Fibroblast of lung (primary cell): ENCODE measurements at regions not wholly inside any gene's neighbourhood (a gene's known extent, or its start where the extent isn't known, plus 50 kb on each side); places are given as distances from the start of the nearest gene placed in this dataset.

ENCODE experiments used
- DNase-seq, 2 donors: peaks; one replicate each; pipeline versions ENCODE4 v3.0.0 to v3.0.0-alpha.2; 2010; ENCODE audit warnings: low read depth in 2 of 2
- H2AFZ ChIP-seq: 2 replicates; pipeline ENCODE4 v1.5.1; 2012; ENCODE audit warnings: low read length, control low read depth, inconsistent platforms
- H3K27ac ChIP-seq: 2 replicates; pipeline ENCODE4 v1.5.1; 2011; ENCODE audit warnings: low read length, control low read depth; ENCODE audit not compliant: insufficient read depth
- H3K27me3 ChIP-seq: 2 replicates; pipeline ENCODE4 v1.5.1; 2011; ENCODE audit warnings: mild to moderate bottlenecking, low read length; ENCODE audit not compliant: control insufficient read depth, insufficient read depth
- H3K36me3 ChIP-seq: 2 replicates; pipeline ENCODE4 v1.5.1; 2011; ENCODE audit warnings: low read length; ENCODE audit not compliant: control insufficient read depth, insufficient read depth
- H3K4me1 ChIP-seq: 2 replicates; pipeline ENCODE4 v1.5.1; 2011; ENCODE audit warnings: low read length; ENCODE audit not compliant: control insufficient read depth, insufficient read depth; ENCODE audit errors: extremely low read depth
- H3K4me2 ChIP-seq: 2 replicates; pipeline ENCODE4 v1.5.1; 2011; ENCODE audit warnings: low read length, control low read depth; ENCODE audit not compliant: insufficient read depth; ENCODE audit errors: extremely low read depth
- H3K4me3 ChIP-seq, 4 experiments: fragments of 200-600 bp in 1 of 4; sonication (generic) in 1 of 4; replicated peaks in 1 of 4; 2 replicates each; pipeline ENCODE4 v1.5.1; 2011 to 2016; ENCODE audit warnings: low read length in 4 of 4, low read depth in 3 of 4, mild to moderate bottlenecking in 3 of 4, control low read depth in 2 of 4, inconsistent platforms in 1 of 4, mixed read lengths in 1 of 4; ENCODE audit not compliant: insufficient read depth in 1 of 4; ENCODE audit errors: control extremely low read depth in 1 of 4
- H3K79me2 ChIP-seq: 2 replicates; pipeline ENCODE4 v1.5.1; 2012; ENCODE audit warnings: mild to moderate bottlenecking, low read length, inconsistent platforms; ENCODE audit not compliant: control insufficient read depth, insufficient read depth
- H3K9ac ChIP-seq: 2 replicates; pipeline ENCODE4 v1.5.1; 2011; ENCODE audit warnings: mild to moderate bottlenecking, low read length, control low read depth; ENCODE audit not compliant: insufficient read depth
- H3K9me3 ChIP-seq: 2 replicates; pipeline ENCODE4 v1.5.1; 2012; ENCODE audit warnings: low read depth, low read length; ENCODE audit not compliant: control insufficient read depth, insufficient read depth
- H4K20me1 ChIP-seq: 2 replicates; pipeline ENCODE4 v1.5.1; 2011; ENCODE audit warnings: low read length; ENCODE audit not compliant: control insufficient read depth, insufficient read depth; ENCODE audit errors: extremely low read depth
- CTCF ChIP-seq, 2 donors: IDR thresholded peaks in 1 of 2; conservative IDR thresholded peaks in 1 of 2; 1 replicate in 1 of 2; 2 replicates in 1 of 2; pipeline ENCODE4 v1.5.1; 2011 to 2012; ENCODE audit warnings: low read length in 2 of 2, control low read depth in 1 of 2, inconsistent platforms in 1 of 2, low read depth in 1 of 2, mild to moderate bottlenecking in 1 of 2
- EZH2 ChIP-seq: IDR thresholded peaks from 2 replicates; pipeline ENCODE4 v1.5.1; 2012; ENCODE audit warnings: low read length, control low read depth, mild to moderate bottlenecking; ENCODE audit errors: missing control alignments

GRCh38 chr5:33230467-33231078 is 210.2 kb upstream of the TARS1 start:
- Histone ChIP-seq H3K27me3 (no peaks in the 10 kb centered on the region), H3K9ac (no peak overlapping the region), H4K20me1 (no peaks in the 10 kb centered on the region), H3K4me1 (no peaks in the 10 kb centered on the region), H2AFZ (no peak overlapping the region), H3K4me3 (no peak overlapping the region), H3K4me2 (no peak overlapping the region), H3K27ac (no peak overlapping the region), H3K36me3 (no peaks in the 10 kb centered on the region), H3K9me3 (no peaks in the 10 kb centered on the region), H3K79me2 (no peaks in the 10 kb centered on the region)
- DNase-seq = peak in 1 of 2 donors; percentile 39
- TF ChIP-seq CTCF (conservative IDR thresholded peaks at IDR 0.05 in 1 of 2, IDR thresholded peaks at IDR 0.05 in 1 of 2; ENCODE audit: low read depth in 1 of 2, low read length in 2 of 2) (no peak), EZH2 (no peak)

DNA sequence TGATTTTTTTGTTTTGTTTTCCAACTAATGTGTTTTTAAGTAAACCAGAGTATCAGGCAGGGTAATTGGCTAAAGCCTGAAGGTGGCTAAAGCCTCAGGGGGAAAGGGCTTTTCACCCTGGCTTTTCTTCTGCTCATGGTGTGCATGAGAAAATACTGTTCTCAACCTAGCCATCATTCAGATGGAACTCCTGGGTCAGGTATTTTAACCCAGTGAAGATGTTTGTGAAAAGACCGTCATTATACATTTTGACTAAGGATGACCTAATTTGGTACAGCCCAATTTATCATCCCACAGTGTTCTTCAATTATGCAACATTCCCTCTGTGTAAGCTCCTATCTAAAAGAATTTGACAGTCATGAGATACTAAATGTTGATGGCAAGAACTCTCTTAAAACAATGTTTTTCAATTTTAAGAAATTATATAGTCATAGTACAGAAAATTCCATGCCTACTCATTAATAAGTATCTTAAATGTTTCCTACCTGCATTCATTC is 209.5 kb upstream of the TARS1 start:
- H3K4me3 ChIP-seq = no peak overlapping the region
- peak in 1 of 2 donors; percentile 56 for DNase-seq
- H3K27me3 ChIP-seq = no peaks in the 10 kb centered on the region
- TF ChIP-seq CTCF (conservative IDR thresholded peaks at IDR 0.05 in 1 of 2, IDR thresholded peaks at IDR 0.05 in 1 of 2; ENCODE audit: low read depth in 1 of 2, low read length in 2 of 2) = no peak
- no peak for TF ChIP-seq EZH2
- H3K9me3 ChIP-seq = no peaks in the 10 kb centered on the region
- no peak overlapping the region for H3K4me2 ChIP-seq
- no peaks in the 10 kb centered on the region for H3K4me1 ChIP-seq
- no peak overlapping the region for H3K9ac ChIP-seq
- H4K20me1 ChIP-seq = no peaks in the 10 kb centered on the region
- H3K36me3 ChIP-seq = no peaks in the 10 kb centered on the region
- H2AFZ ChIP-seq = no peak overlapping the region
- no peaks in the 10 kb centered on the region for H3K79me2 ChIP-seq
- no peak overlapping the region for H3K27ac ChIP-seq

- no peaks in the 10 kb centered on the region for H3K4me1 ChIP-seq
- no peaks in the 10 kb centered on the region for H4K20me1 ChIP-seq
- no peak overlapping the region for H3K9ac ChIP-seq
- H3K4me3 ChIP-seq = no peak overlapping the region
- H3K79me2 ChIP-seq = no peaks in the 10 kb centered on the region
- no peaks in the 10 kb centered on the region for H3K9me3 ChIP-seq
- H2AFZ ChIP-seq = no peak overlapping the region
- no peaks in the 10 kb centered on the region for H3K36me3 ChIP-seq
- no peak overlapping the region for H3K27ac ChIP-seq
- no peaks in the 10 kb centered on the region for H3K27me3 ChIP-seq
- DNase-seq = peak; percentile 41 to 46
- no peak for TF ChIP-seq EZH2
- no peak for TF ChIP-seq CTCF (conservative IDR thresholded peaks at IDR 0.05 in 1 of 2, IDR thresholded peaks at IDR 0.05 in 1 of 2; ENCODE audit: low read depth in 1 of 2, low read length in 2 of 2)
- no peak overlapping the region for H3K4me2 ChIP-seq
Observed at GRCh38 chr5:33231935-33232334, 208.8 kb upstream of the TARS1 start.
